ENCODE measurements at regions not wholly inside any gene's neighbourhood (a gene's known extent, or its start where the extent isn't known, plus 50 kb on each side); places are given as distances from the start of the nearest gene placed in this dataset.
"Not testable (repeated sequence)": the region's sequence is repeated elsewhere in the genome, so short reads cannot be mapped to it uniquely, and the experiment has no call there.

GRCh38 chr4:45207864-45208331, 481.5 kb upstream of the GNPDA2 start:
- BruUV-seq (replicated peaks); H3K9ac ChIP-seq (ENCODE audit: control insufficient read depth, insufficient read depth, low read length); CTCF ChIA-PET; FAIRE-seq; H3K36me3 ChIP-seq (ENCODE audit: control insufficient read depth in 2 of 2, insufficient read depth in 2 of 2, low read length in 1 of 2); H2AFZ ChIP-seq (ENCODE audit: control insufficient read depth, low read depth, low read length); H3K4me1 ChIP-seq (ENCODE audit: control insufficient read depth, insufficient read depth, low read length); DNase-seq (ENCODE audit: low read depth, low spot score); H3K4me3 ChIP-seq; H4K20me1 ChIP-seq (ENCODE audit: control insufficient read depth, insufficient read depth); in situ Hi-C loops (cut with MboI); SMC1A ChIA-PET (ENCODE audit: uncharacterized antibody, unreplicated experiment); ATAC-seq; POLR2A ChIA-PET; H3K27ac ChIP-seq (ENCODE audit: control insufficient read depth, insufficient read depth); intact Hi-C loops (cut with micrococcal nuclease; ENCODE audit: unreplicated experiment); RAD21 ChIA-PET (ENCODE audit: unreplicated experiment); H3K9me3 ChIP-seq (replicated peaks; ENCODE audit: control insufficient read depth, insufficient read depth, low read length); H3K79me2 ChIP-seq (ENCODE audit: control insufficient read depth, insufficient read depth, low read length); H3K4me2 ChIP-seq (ENCODE audit: control insufficient read depth, insufficient read depth); H3K27me3 ChIP-seq (replicated peaks in 1 of 2; ENCODE audit: control insufficient read depth in 2 of 2, insufficient read depth in 2 of 2, low read length in 1 of 2): not testable (repeated sequence)
- 70% methylated on average over 25 of the region's 27 CpGs for WGBS (ENCODE audit: insufficient coverage, insufficient replicate concordance, low lambda C conversion rate, missing lambda C conversion rate)

GRCh38 chr4:45207241-45207863, 481.0 kb upstream of the GNPDA2 start:
- DNase-seq (ENCODE audit: low read depth, low spot score); in situ Hi-C loops (cut with MboI); H3K4me3 ChIP-seq; intact Hi-C loops (cut with micrococcal nuclease; ENCODE audit: unreplicated experiment); BruUV-seq (replicated peaks); H2AFZ ChIP-seq (ENCODE audit: control insufficient read depth, low read depth, low read length); FAIRE-seq; ATAC-seq; CTCF ChIA-PET; H3K36me3 ChIP-seq (ENCODE audit: control insufficient read depth in 2 of 2, insufficient read depth in 2 of 2, low read length in 1 of 2); H3K9me3 ChIP-seq (replicated peaks; ENCODE audit: control insufficient read depth, insufficient read depth, low read length); POLR2A ChIA-PET; RAD21 ChIA-PET (ENCODE audit: unreplicated experiment); H3K9ac ChIP-seq (ENCODE audit: control insufficient read depth, insufficient read depth, low read length); H3K27ac ChIP-seq (ENCODE audit: control insufficient read depth, insufficient read depth); SMC1A ChIA-PET (ENCODE audit: uncharacterized antibody, unreplicated experiment); H3K4me2 ChIP-seq (ENCODE audit: control insufficient read depth, insufficient read depth); H4K20me1 ChIP-seq (ENCODE audit: control insufficient read depth, insufficient read depth); H3K79me2 ChIP-seq (ENCODE audit: control insufficient read depth, insufficient read depth, low read length); H3K4me1 ChIP-seq (ENCODE audit: control insufficient read depth, insufficient read depth, low read length); H3K27me3 ChIP-seq (replicated peaks in 1 of 2; ENCODE audit: control insufficient read depth in 2 of 2, insufficient read depth in 2 of 2, low read length in 1 of 2): not testable (repeated sequence)
- 73% methylated on average over 24 of the region's 30 CpGs for WGBS (ENCODE audit: insufficient coverage, insufficient replicate concordance, low lambda C conversion rate, missing lambda C conversion rate)

Measured in GM12878 (cell line).